ENCODE measurements at regions not wholly inside any gene's neighbourhood (a gene's known extent, or its start where the extent isn't known, plus 50 kb on each side); places are given as distances from the start of the nearest gene placed in this dataset.

DNA sequence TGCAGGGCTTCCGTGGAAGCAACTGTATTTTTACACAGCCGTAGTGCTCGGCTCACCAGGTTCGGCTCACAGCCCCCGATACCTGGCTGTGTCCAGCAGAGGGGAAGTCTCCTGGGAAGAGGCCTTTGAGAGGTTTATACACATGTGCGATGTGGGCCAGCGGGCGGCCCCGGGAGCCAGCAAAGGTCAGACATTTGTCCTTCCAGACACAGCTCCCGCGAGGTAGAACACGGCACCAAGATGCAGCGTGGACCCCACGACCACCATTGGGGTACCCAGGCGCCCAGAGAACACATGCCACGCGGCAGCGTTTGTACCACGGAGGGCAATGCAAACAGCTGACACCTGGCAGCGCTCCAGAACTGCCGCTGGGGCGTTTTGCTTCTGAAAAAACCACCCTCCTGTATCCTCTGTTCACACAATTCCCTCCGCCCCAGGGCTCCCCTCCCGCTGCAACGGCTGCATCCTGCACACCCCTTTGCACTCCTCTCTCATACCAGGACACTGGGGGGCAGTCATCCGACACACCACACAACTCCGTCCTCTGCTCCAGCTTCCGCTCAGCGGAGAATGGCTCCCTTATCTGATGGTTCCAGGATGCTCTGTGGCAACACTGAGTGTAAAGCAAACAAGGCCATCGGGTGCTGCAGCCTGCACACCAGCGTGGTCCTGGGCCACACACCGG, 235.3 kb downstream of the SYK start:
- intact Hi-C loops (cut with micrococcal nuclease) = loop anchor here (2.0 kb wide), 1 partner anchor 396 kb away; no protein-coding TSS in a partner anchor
- no TSS peak for BruUV-seq (replicated peaks)
- TF ChIP-seq, protein P1, sequence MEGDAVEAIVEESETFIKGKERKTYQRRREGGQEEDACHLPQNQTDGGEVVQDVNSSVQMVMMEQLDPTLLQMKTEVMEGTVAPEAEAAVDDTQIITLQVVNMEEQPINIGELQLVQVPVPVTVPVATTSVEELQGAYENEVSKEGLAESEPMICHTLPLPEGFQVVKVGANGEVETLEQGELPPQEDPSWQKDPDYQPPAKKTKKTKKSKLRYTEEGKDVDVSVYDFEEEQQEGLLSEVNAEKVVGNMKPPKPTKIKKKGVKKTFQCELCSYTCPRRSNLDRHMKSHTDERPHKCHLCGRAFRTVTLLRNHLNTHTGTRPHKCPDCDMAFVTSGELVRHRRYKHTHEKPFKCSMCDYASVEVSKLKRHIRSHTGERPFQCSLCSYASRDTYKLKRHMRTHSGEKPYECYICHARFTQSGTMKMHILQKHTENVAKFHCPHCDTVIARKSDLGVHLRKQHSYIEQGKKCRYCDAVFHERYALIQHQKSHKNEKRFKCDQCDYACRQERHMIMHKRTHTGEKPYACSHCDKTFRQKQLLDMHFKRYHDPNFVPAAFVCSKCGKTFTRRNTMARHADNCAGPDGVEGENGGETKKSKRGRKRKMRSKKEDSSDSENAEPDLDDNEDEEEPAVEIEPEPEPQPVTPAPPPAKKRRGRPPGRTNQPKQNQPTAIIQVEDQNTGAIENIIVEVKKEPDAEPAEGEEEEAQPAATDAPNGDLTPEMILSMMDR (IDR thresholded peaks at IDR 0.05; ENCODE audit: unreplicated experiment) = peak; percentile 28
- peaks cover 24% of the 10 kb centered on the region for H3K4me1 Mint-ChIP-seq (ENCODE audit: insufficient read depth, unreplicated experiment)
- ChIA-PET CTCF (interaction anchor here (1.1 kb wide), 1 partner anchor 375 kb away, joined by 4 read pairs; no protein-coding TSS in a partner anchor), POLR2A (interaction anchor here (0.8 to 1.3 kb wide), 3 partner anchors 13 to 51 kb away, joined by 3 to 8 read pairs (median 5); no protein-coding TSS in a partner anchor)
- no peaks in the 10 kb centered on the region for H3K27me3 Mint-ChIP-seq (ENCODE audit: insufficient read depth, unreplicated experiment)
- H3K4me3 Mint-ChIP-seq (ENCODE audit: unreplicated experiment) = no peak overlapping the region
- peaks cover 4% of the 10 kb centered on the region for H3K36me3 Mint-ChIP-seq (ENCODE audit: insufficient read depth, unreplicated experiment)
- DNase-seq (ENCODE audit: unreplicated experiment) = peak; percentile 87
- H3K27ac Mint-ChIP-seq (ENCODE audit: low read depth, unreplicated experiment) = no peak overlapping the region
- H3K9me3 Mint-ChIP-seq (ENCODE audit: unreplicated experiment) = no peaks in the 10 kb centered on the region

DNA sequence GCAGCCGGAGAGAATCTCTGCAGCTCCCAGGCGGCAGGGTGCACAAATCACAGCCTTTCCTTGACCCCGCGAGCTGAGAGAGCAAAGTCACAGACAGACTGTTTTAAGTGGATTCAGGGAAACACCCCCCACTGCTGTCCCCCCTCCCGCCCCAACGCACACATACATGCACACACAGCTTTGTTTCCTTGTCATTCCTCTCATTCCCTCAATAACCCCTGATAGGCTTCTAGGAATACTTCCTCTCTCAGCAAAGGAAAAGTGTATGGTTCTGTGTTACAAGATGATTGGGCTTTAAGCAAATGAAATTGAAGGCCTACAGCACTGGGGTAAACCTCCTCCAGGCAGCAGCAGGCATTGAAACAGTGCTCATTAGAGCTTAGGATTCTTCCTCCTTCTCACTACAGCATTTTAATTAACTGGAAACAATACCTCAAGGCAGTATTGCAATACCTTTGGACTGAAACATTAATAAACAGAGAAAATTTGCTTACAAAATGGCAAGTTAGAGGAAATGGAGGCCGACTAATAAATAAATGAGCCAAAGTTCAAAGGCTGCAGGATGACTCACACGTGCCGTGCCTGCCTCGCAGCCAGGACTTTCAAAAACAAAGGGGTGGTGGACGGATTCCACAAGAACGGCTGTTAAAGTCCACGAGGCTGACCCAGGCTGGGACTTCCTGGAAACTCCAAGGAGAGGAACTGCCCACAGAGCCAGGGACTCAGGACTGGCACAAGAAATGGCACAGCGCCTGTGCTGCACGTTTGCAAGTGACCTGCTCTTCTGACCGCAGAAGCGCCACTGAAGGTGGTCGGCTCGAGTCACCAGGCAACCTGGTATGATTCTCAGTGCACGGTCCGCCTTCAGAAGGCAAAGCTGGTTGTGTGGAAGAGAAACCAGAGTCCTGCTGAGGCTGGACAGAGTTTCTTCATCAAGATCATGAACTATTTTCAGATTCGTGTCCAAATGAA, 236.2 kb downstream of the SYK start:
- Mint-ChIP-seq H3K27ac (ENCODE audit: low read depth, unreplicated experiment) (peak overlapping the region; percentile 32), H3K4me1 (ENCODE audit: insufficient read depth, unreplicated experiment) (peaks cover 24% of the 10 kb centered on the region), H3K27me3 (ENCODE audit: insufficient read depth, unreplicated experiment) (no peaks in the 10 kb centered on the region), H3K4me3 (ENCODE audit: unreplicated experiment) (no peak overlapping the region), H3K36me3 (ENCODE audit: insufficient read depth, unreplicated experiment) (peaks cover 4% of the 10 kb centered on the region), H3K9me3 (ENCODE audit: unreplicated experiment) (no peaks in the 10 kb centered on the region)
- TF ChIP-seq, protein P1 (IDR thresholded peaks at IDR 0.05; ENCODE audit: unreplicated experiment) = peak; percentile 7
- CTCF ChIA-PET = interaction anchor here (1.1 kb wide), 1 partner anchor 374 kb away, joined by 4 read pairs; no protein-coding TSS in a partner anchor
- POLR2A ChIA-PET = interaction anchor here (0.5 to 1.3 kb wide), 4 partner anchors 10 to 52 kb away, joined by 3 to 8 read pairs (median 4); no protein-coding TSS in a partner anchor
- intact Hi-C loops (cut with micrococcal nuclease) = loop anchor here (2.0 kb wide), 1 partner anchor 395 kb away; no protein-coding TSS in a partner anchor
- DNase-seq (ENCODE audit: unreplicated experiment) = peak; percentile 78
- BruUV-seq (replicated peaks) = no TSS peak

- no peaks in the 10 kb centered on the region for H3K9me3 Mint-ChIP-seq (ENCODE audit: unreplicated experiment)
- no peak for DNase-seq (ENCODE audit: unreplicated experiment)
- POLR2A ChIA-PET = no interaction called here
- TF ChIP-seq, protein P1 (IDR thresholded peaks at IDR 0.05; ENCODE audit: unreplicated experiment) = no peak
- BruUV-seq (replicated peaks) = no TSS peak
- peaks cover 24% of the 10 kb centered on the region for H3K4me1 Mint-ChIP-seq (ENCODE audit: insufficient read depth, unreplicated experiment)
- H3K4me3 Mint-ChIP-seq (ENCODE audit: unreplicated experiment) = no peak overlapping the region
- H3K27ac Mint-ChIP-seq (ENCODE audit: low read depth, unreplicated experiment) = peak overlapping the region; percentile 32
- intact Hi-C loops (cut with micrococcal nuclease) = no loop called here
- CTCF ChIA-PET = no interaction called here
- no peaks in the 10 kb centered on the region for H3K27me3 Mint-ChIP-seq (ENCODE audit: insufficient read depth, unreplicated experiment)
- peaks cover 4% of the 10 kb centered on the region for H3K36me3 Mint-ChIP-seq (ENCODE audit: insufficient read depth, unreplicated experiment)
These were observed 237.0 kb downstream of the SYK start for GRCh38 chr9:91038483-91039124.

Data from MCF 10A (cell line).